Activated naive CD4-positive, alpha-beta T cell treated with anti-CD3 and anti-CD28 coated beads for 36 hours (primary cell): ENCODE measurements at regions not wholly inside any gene's neighbourhood (a gene's known extent, or its start where the extent isn't known, plus 50 kb on each side); places are given as distances from the start of the nearest gene placed in this dataset.
"Not testable (repeated sequence)": the region's sequence is repeated elsewhere in the genome, so short reads cannot be mapped to it uniquely, and the experiment has no call there.

Source experiments
- CTCF ChIA-PET: fragments of 350-600 bp; sonication (Branson Sonifier 250); formaldehyde crosslinking; loops from one replicate; lab custom pipeline; 2021; ENCODE audit warnings: antibody characterized with exemption; lab: Charles Lee
- DNase-seq: peaks from one replicate; pipeline ENCODE4 v3.0.0-alpha.2; 2020
- H3K27ac Mint-ChIP-seq: one replicate; pipeline ENCODE4 v1.8.0; 2021; ENCODE audit warnings: mild to moderate bottlenecking, mixed read lengths
- H3K27me3 Mint-ChIP-seq: one replicate; pipeline ENCODE4 v1.8.0; 2021; ENCODE audit warnings: low read depth, mixed read lengths
- H3K36me3 Mint-ChIP-seq: one replicate; pipeline ENCODE4 v1.8.0; 2021; ENCODE audit warnings: low read depth, mixed read lengths
- H3K4me1 Mint-ChIP-seq: one replicate; pipeline ENCODE4 v1.8.0; 2021; ENCODE audit warnings: low read depth, mixed read lengths
- H3K4me3 Mint-ChIP-seq: one replicate; pipeline ENCODE4 v1.8.0; 2021; ENCODE audit warnings: mild to moderate bottlenecking, moderate library complexity, mixed read lengths
- H3K9me3 Mint-ChIP-seq: one replicate; pipeline ENCODE4 v1.8.0; 2021; ENCODE audit warnings: mixed read lengths
- intact Hi-C: fragments of 100-400 bp; cut with micrococcal nuclease; formaldehyde crosslinking; loops from one replicate; pipeline ENCODE4 v1.15.1; 2023

- intact Hi-C loops = no loop called here
- no peaks in the 10 kb centered on the region for H3K36me3 Mint-ChIP-seq
- CTCF ChIA-PET = no interaction called here
- H3K4me1 Mint-ChIP-seq = no peaks in the 10 kb centered on the region
- H3K9me3 Mint-ChIP-seq = no peaks in the 10 kb centered on the region
- no peak overlapping the region for H3K27ac Mint-ChIP-seq
- no peak for DNase-seq
- H3K4me3 Mint-ChIP-seq = no peak overlapping the region
- no peaks in the 10 kb centered on the region for H3K27me3 Mint-ChIP-seq
These were observed 123.2 kb downstream of the PABPC4L start for GRCh38 chr4:134078230-134078914.

DNA sequence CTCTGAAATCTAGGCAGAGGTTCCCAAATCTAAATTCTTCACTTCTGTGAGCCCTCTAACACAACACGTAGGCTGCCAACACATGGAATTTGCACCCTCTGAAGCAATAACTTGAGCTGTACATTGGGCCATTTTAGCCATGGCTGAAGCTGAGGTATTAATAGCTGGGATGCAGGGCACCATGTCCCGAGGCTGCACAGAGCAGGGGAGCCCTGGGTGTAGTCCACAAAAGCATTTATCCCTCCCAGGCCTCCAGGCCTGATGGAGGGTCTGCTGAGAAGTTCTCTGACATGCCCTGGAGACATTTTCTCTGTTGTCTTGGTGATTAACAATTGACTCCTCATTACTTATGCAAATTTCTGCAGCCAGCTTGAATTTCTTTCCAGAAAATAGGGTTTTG, 127.9 kb downstream of the PABPC4L start:
- no peaks in the 10 kb centered on the region for H3K9me3 Mint-ChIP-seq
- intact Hi-C loops = no loop called here
- CTCF ChIA-PET = no interaction called here
- DNase-seq = no peak
- no peaks in the 10 kb centered on the region for H3K27me3 Mint-ChIP-seq
- no peaks in the 10 kb centered on the region for H3K4me1 Mint-ChIP-seq
- no peak overlapping the region for H3K4me3 Mint-ChIP-seq
- H3K36me3 Mint-ChIP-seq = no peaks in the 10 kb centered on the region
- no peak overlapping the region for H3K27ac Mint-ChIP-seq

DNA sequence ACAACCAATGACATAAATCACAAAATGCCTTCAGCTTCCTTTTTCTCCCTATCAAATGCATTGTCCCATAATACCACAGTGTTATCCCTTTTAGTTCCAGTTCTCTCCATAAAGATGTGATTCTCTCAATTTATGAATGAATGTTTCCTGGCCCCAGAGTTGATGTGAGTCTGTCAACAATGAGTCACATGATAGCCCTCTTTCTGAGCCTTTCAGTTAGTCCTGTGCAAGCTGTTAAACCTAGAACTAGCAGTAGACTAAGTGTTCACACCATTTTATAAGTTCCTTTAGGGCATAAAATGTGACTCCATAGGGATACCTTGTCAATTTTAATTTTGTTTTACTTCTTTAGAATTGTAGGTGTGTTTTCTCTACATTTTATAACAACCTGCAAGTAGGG, 129.5 kb downstream of the PABPC4L start:
- CTCF ChIA-PET = interaction anchor here (0.7 kb wide), 1 partner anchor 212 kb away, joined by 3 read pairs; no protein-coding TSS in a partner anchor
- intact Hi-C loops = no loop called here
- no peaks in the 10 kb centered on the region for H3K4me1 Mint-ChIP-seq
- H3K9me3 Mint-ChIP-seq = peaks cover 2% of the 10 kb centered on the region
- no peaks in the 10 kb centered on the region for H3K27me3 Mint-ChIP-seq
- H3K36me3 Mint-ChIP-seq = no peaks in the 10 kb centered on the region
- no peak overlapping the region for H3K4me3 Mint-ChIP-seq
- H3K27ac Mint-ChIP-seq = no peak overlapping the region
- no peak for DNase-seq

GRCh38 chr4:134070174-134070573, 131.4 kb downstream of the PABPC4L start:
- Mint-ChIP-seq H3K4me3 (no peak overlapping the region), H3K36me3 (no peaks in the 10 kb centered on the region), H3K27ac (no peak overlapping the region), H3K27me3 (no peaks in the 10 kb centered on the region), H3K4me1 (no peaks in the 10 kb centered on the region), H3K9me3 (peaks cover 6% of the 10 kb centered on the region)
- CTCF ChIA-PET = no interaction called here
- no peak for DNase-seq
- intact Hi-C loops = no loop called here

DNA sequence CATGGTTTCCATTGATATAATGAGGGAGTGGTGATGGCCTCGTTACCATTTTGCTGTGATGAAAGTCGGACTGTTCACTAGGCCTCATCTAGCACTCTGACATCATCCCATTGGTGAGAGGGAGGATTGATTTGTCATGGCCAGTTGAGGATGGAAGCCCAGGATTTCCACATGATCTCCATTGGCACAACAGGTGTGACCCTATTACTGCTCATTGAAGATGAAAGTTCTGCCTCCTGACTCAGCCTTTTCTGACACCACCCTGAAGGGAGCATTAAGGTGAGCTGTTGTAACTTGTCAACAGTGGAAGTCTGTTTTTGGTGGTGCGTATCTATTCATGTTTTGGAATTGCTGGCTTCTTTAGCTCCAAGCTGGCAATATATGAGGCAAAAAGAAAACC, 144.2 kb downstream of the PABPC4L start:
- Mint-ChIP-seq H3K27ac (no peak overlapping the region), H3K27me3 (no peaks in the 10 kb centered on the region), H3K9me3 (peaks cover 9% of the 10 kb centered on the region), H3K36me3 (no peaks in the 10 kb centered on the region), H3K4me3 (no peak overlapping the region), H3K4me1 (no peaks in the 10 kb centered on the region)
- DNase-seq = no peak
- CTCF ChIA-PET = no interaction called here
- intact Hi-C loops = no loop called here

DNA sequence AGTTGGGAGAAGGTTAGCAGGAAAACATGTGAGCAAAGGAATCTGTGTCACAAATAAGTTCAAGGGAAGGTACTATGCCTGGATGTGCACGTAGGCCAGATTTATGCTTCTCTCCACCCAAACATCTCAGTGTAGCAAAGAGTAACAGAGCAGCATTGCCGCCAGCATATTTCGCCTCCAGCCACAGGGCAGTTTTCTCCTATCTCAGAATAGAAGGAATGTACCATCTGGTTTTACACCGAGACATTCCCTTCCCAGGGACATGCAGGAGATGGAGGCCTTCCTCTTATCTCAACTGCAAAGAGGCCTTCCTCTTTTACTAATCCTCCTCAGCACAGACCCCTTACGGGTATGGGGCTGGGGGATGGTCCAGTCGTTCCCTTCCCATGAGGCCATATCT, 155.4 kb downstream of the PABPC4L start:
- H3K9me3 Mint-ChIP-seq, intact Hi-C loops, H3K4me3 Mint-ChIP-seq, H3K36me3 Mint-ChIP-seq, H3K27ac Mint-ChIP-seq, H3K4me1 Mint-ChIP-seq, H3K27me3 Mint-ChIP-seq, DNase-seq, CTCF ChIA-PET: not testable (repeated sequence)

- Mint-ChIP-seq H3K27me3 (no peaks in the 10 kb centered on the region), H3K9me3 (peaks cover 5% of the 10 kb centered on the region), H3K4me1 (no peaks in the 10 kb centered on the region), H3K4me3 (no peak overlapping the region), H3K27ac (no peak overlapping the region), H3K36me3 (no peaks in the 10 kb centered on the region)
- intact Hi-C loops = no loop called here
- CTCF ChIA-PET = no interaction called here
- no peak for DNase-seq
These were observed 156.2 kb downstream of the PABPC4L start for GRCh38 chr4:134045411-134045810.

GRCh38 chr4:134043266-134043665, 158.3 kb downstream of the PABPC4L start:
- no peak for DNase-seq
- CTCF ChIA-PET = no interaction called here
- intact Hi-C loops = no loop called here
- H3K27ac Mint-ChIP-seq = no peak overlapping the region
- no peaks in the 10 kb centered on the region for H3K4me1 Mint-ChIP-seq
- no peaks in the 10 kb centered on the region for H3K27me3 Mint-ChIP-seq
- H3K9me3 Mint-ChIP-seq = peaks cover 6% of the 10 kb centered on the region
- no peak overlapping the region for H3K4me3 Mint-ChIP-seq
- H3K36me3 Mint-ChIP-seq = no peaks in the 10 kb centered on the region

DNA sequence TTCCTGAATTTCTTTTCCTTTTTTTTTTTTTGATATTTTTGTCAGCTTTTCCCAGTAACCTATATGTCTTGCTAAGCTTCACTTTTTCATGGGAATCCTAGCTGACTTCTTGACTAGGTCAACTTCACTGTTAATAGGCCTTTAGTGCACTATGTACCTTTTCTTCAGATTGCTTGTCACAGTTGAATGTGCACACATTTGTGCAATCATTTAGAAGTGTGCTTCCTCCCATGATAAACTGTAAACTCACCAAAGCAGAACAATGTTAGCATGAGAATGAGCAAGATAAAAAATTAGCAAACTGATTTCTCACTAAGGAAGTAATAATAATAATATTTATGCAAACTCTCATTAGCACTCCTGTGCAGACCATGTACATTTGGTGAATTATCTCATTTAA, 173.2 kb downstream of the PABPC4L start:
- CTCF ChIA-PET = no interaction called here
- DNase-seq = no peak
- Mint-ChIP-seq H3K27me3 (no peaks in the 10 kb centered on the region), H3K4me3 (no peak overlapping the region), H3K36me3 (no peaks in the 10 kb centered on the region), H3K9me3 (no peaks in the 10 kb centered on the region), H3K4me1 (no peaks in the 10 kb centered on the region), H3K27ac (no peak overlapping the region)
- intact Hi-C loops = no loop called here

- no peaks in the 10 kb centered on the region for H3K4me1 Mint-ChIP-seq
- H3K27me3 Mint-ChIP-seq = no peaks in the 10 kb centered on the region
- H3K27ac Mint-ChIP-seq = no peak overlapping the region
- H3K9me3 Mint-ChIP-seq = no peaks in the 10 kb centered on the region
- no peak for DNase-seq
- no peaks in the 10 kb centered on the region for H3K36me3 Mint-ChIP-seq
- CTCF ChIA-PET = no interaction called here
- no peak overlapping the region for H3K4me3 Mint-ChIP-seq
- intact Hi-C loops = no loop called here
These were observed 173.7 kb downstream of the PABPC4L start for GRCh38 chr4:134027931-134028330.

DNA sequence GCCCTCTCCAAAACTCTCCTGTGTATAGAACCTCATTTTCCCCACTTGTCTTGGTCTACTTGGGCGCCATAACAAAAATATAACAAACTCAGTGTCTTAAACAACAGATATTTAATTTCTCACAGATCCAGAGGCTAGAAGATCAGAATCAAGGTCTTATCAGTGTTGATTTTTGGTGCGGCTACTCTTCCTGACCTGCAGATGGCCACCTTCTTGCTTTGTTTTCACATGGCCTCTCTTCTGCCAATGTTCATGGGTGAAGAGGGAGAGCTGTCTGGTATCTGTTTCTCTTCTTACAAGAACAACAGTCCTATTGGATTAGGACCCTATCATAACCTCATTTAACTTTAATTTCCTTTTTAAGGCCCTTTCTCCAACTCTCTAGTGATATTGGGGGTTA, 177.3 kb downstream of the PABPC4L start:
- Mint-ChIP-seq H3K9me3 (no peaks in the 10 kb centered on the region), H3K4me1 (no peaks in the 10 kb centered on the region), H3K4me3 (no peak overlapping the region), H3K27me3 (no peaks in the 10 kb centered on the region), H3K36me3 (no peaks in the 10 kb centered on the region), H3K27ac (no peak overlapping the region)
- CTCF ChIA-PET = interaction anchor here (0.7 kb wide), 1 partner anchor 115 kb away, joined by 3 read pairs; no protein-coding TSS in a partner anchor
- no peak for DNase-seq
- intact Hi-C loops = no loop called here

DNA sequence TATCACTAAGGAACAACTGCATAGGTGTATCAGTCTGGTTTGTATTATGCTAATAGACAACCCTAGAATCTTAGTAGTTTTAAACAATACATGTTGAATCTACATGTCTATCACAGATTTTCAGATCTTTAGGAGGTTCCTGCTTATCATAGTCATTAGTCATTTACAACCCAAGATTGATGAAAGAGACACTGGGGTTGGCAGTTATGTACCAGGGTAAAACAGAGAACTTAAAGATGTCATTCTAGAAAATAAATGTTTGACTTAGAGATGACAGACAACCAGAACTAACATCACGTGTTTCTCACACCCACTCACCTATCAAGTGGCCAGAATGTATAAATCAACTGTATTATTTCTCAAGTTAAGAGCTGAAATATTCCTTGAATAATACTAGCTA, 181.9 kb downstream of the PABPC4L start:
- H3K4me1 Mint-ChIP-seq = no peaks in the 10 kb centered on the region
- H3K4me3 Mint-ChIP-seq = no peak overlapping the region
- H3K27me3 Mint-ChIP-seq = no peaks in the 10 kb centered on the region
- CTCF ChIA-PET = no interaction called here
- no peak overlapping the region for H3K27ac Mint-ChIP-seq
- no peaks in the 10 kb centered on the region for H3K36me3 Mint-ChIP-seq
- DNase-seq = no peak
- intact Hi-C loops = no loop called here
- H3K9me3 Mint-ChIP-seq = peaks cover 2% of the 10 kb centered on the region

DNA sequence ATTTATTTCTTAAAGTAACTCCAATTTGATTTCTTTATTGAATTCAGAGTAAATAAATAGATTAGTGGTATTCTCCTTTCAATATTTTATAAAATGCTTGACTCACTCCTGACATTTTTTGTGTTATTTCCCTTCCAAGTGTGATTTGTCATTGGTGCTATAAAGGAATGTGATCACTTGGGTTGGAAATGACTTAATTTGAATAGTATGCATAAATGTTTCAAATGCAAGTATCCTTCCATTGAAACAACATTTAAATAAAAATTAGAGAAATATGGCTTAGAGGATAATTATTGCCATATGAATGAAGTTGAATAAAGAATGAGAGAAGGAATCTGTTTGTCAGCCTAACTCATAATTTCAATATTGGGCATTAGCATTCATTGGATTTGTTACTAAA, 182.7 kb downstream of the PABPC4L start:
- Mint-ChIP-seq H3K4me1 (no peaks in the 10 kb centered on the region), H3K27me3 (no peaks in the 10 kb centered on the region), H3K27ac (no peak overlapping the region), H3K36me3 (no peaks in the 10 kb centered on the region), H3K4me3 (no peak overlapping the region), H3K9me3 (peaks cover 6% of the 10 kb centered on the region)
- CTCF ChIA-PET = no interaction called here
- DNase-seq = no peak
- intact Hi-C loops = no loop called here
